Suppressor macrophage treated with lipopolysaccharide for 1 hour (primary cell): ENCODE measurements at regions not wholly inside any gene's neighbourhood (a gene's known extent, or its start where the extent isn't known, plus 50 kb on each side); places are given as distances from the start of the nearest gene placed in this dataset.

Experiments used
- DNase-seq, 3 donors: peaks; one replicate each; pipeline ENCODE4 v3.0.0-alpha.2; 2020 to 2022

- peak; percentile 30 to 44 (median 33) for DNase-seq
Measured at GRCh38 chr5:168047043-168047668, 244.3 kb upstream of the WWC1 start.

GRCh38 chr5:168047669-168048111, 243.8 kb upstream of the WWC1 start:
- no peak for DNase-seq

GRCh38 chr5:168048486-168048885, 243.0 kb upstream of the WWC1 start:
- DNase-seq = no peak

GRCh38 chr5:168052686-168053085, 238.8 kb upstream of the WWC1 start:
- DNase-seq = no peak

- DNase-seq = no peak
Measured at GRCh38 chr5:168054091-168054490, 237.4 kb upstream of the WWC1 start.

GRCh38 chr5:168055141-168055683, 236.2 kb upstream of the WWC1 start:
- DNase-seq = no peak

- no peak for DNase-seq
Measured at GRCh38 chr5:168055961-168056360, 235.5 kb upstream of the WWC1 start.

GRCh38 chr5:168056499-168057182, 234.8 kb upstream of the WWC1 start:
- no peak for DNase-seq

- no peak for DNase-seq
Measured at GRCh38 chr5:168057905-168058304, 233.5 kb upstream of the WWC1 start.

- no peak for DNase-seq
Measured at GRCh38 chr5:168059131-168059530, 232.3 kb upstream of the WWC1 start.

- DNase-seq = no peak
Measured at GRCh38 chr5:168062239-168062638, 229.2 kb upstream of the WWC1 start.

- no peak for DNase-seq
Measured at GRCh38 chr5:168064457-168064856, 227.0 kb upstream of the WWC1 start.

GRCh38 chr5:168064933-168065622, 226.4 kb upstream of the WWC1 start:
- DNase-seq = no peak

- no peak for DNase-seq
Measured at GRCh38 chr5:168066536-168067208, 224.8 kb upstream of the WWC1 start.

- DNase-seq = peak; percentile 6 to 27 (median 27)
Measured at GRCh38 chr5:168070761-168071160, 220.7 kb upstream of the WWC1 start.

GRCh38 chr5:168072665-168073064, 218.8 kb upstream of the WWC1 start:
- DNase-seq = no peak

- no peak for DNase-seq
Measured at GRCh38 chr5:168073311-168073710, 218.1 kb upstream of the WWC1 start.

GRCh38 chr5:168073991-168074800, 217.2 kb upstream of the WWC1 start:
- DNase-seq = no peak

GRCh38 chr5:168075387-168075786, 216.1 kb upstream of the WWC1 start:
- DNase-seq = no peak

GRCh38 chr5:168076561-168076991, 214.9 kb upstream of the WWC1 start:
- DNase-seq = peak; percentile 28 to 49 (median 36)

- DNase-seq = peak in 1 of 3 donors; percentile 11
Measured at GRCh38 chr5:168085261-168086031, 206.0 kb upstream of the WWC1 start.
